Ishikawa (cell line): ENCODE measurements at regions not wholly inside any gene's neighbourhood (a gene's known extent, or its start where the extent isn't known, plus 50 kb on each side); places are given as distances from the start of the nearest gene placed in this dataset.

Experiments used
- CEBPB ChIP-seq: IDR thresholded peaks from 2 replicates; pipeline ENCODE4 v1.6.1; 2012
- EP300 ChIP-seq: IDR thresholded peaks from 2 replicates; pipeline ENCODE4 v1.6.1; 2012; ENCODE audit warnings: borderline replicate concordance
- REST ChIP-seq: IDR thresholded peaks from 2 replicates; pipeline ENCODE4 v1.6.1; 2012; ENCODE audit warnings: low read depth, mild to moderate bottlenecking
- TEAD4 ChIP-seq: IDR thresholded peaks from 2 replicates; pipeline ENCODE4 v1.6.1; 2012
- YY1 ChIP-seq: IDR thresholded peaks from 2 replicates; pipeline ENCODE4 v1.6.1; 2012; ENCODE audit warnings: low read depth
- ZBTB7A ChIP-seq: IDR thresholded peaks from 2 replicates; pipeline ENCODE4 v1.6.1; 2012; ENCODE audit warnings: low read depth
- TF ChIP-seq, protein P1 (sequence below): IDR thresholded peaks from 2 replicates; pipeline ENCODE4 v1.6.1; 2012

DNA sequence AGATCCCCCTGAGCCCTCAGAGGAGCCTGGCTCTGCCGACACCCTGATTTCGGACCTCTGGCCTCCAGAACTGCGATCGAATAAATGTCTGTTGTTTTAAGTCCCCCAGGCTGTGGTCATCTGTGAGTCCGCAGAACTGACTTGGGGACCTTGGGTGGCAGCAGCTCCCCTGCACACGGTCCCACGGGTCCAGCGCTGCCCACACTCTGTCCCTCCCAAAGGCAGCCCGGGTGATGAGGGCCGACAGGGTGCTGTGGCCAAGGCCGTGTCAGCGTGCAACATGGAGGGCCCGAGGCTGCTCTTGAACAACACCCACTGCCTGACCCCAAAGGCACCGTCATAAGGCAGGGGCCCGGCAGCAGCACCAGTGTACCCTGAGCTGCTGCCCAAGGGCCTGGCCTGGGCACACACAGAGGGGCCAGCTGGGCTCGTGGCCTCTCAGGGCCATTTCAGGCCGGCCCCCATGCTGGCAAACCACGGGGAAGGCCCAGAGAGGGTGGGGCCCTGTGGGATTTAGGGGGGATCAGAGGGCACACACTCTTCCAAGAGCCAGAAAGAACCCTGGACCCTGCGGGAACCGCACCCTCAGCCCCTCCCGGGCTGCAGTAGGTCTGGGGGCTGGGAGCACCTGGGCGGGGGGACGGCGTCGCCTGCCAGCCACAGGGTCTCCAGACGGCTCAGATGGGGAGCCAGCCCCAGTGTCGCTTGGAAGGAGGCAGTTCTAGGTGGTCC lies 77.1 kb upstream of the PRR5 start:
- TF ChIP-seq YY1 (no peak), EP300 (no peak), CEBPB (no peak), REST (no peak), ZBTB7A (no peak), TEAD4 (no peak)
- TF ChIP-seq, protein P1, sequence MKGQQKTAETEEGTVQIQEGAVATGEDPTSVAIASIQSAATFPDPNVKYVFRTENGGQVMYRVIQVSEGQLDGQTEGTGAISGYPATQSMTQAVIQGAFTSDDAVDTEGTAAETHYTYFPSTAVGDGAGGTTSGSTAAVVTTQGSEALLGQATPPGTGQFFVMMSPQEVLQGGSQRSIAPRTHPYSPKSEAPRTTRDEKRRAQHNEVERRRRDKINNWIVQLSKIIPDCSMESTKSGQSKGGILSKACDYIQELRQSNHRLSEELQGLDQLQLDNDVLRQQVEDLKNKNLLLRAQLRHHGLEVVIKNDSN = no peak
